K562 (cell line): ENCODE measurements at regions not wholly inside any gene's neighbourhood (a gene's known extent, or its start where the extent isn't known, plus 50 kb on each side); places are given as distances from the start of the nearest gene placed in this dataset.

Experiments used
- ATAC-seq: fragments of 200-7000 bp; cut with Tn5 transposase; 3 replicates; pipeline ENCODE4 v1.9.1; 2020; ENCODE audit warnings: moderate library complexity
- BruUV-seq: library from RNA; stranded (reverse); fragments of 400-500 nt; replicated peaks from 2 replicates; lab custom pipeline; 2021; lab: Mats Ljungman, UMichigan
- CTCF ChIA-PET: fragments of 300-600 bp; formaldehyde crosslinking; extraction: SDS; loops from one replicate; lab custom pipeline; 2021; ENCODE audit warnings: low intra/inter-chr PET ratio; lab: Yijun Ruan, JAX
- POLR2A ChIA-PET: fragments of 300-600, 350-650 bp; sonication (Branson Sonifier 250); formaldehyde crosslinking; extraction: SDS; loops from one replicate; lab custom pipeline; 2021; ENCODE audit warnings: antibody characterized with exemption, inconsistent platforms; lab: Yijun Ruan, JAX
- DNase-seq, 4 experiments: peaks; one replicate each; pipeline versions ENCODE4 v3.0.0 to v3.0.0-alpha.2; 2011 to 2018; ENCODE audit warnings: low spot score in 3 of 4, mixed read lengths in 3 of 4; ENCODE audit errors: extremely low read depth in 1 of 4
- FAIRE-seq: peaks from 2 replicates; lab custom pipeline; 2011; peaks lifted over from hg19 to GRCh38; lab: Jason Lieb, UNC
- H2AFZ ChIP-seq: 2 replicates; pipeline ENCODE4 v1.6.0; 2011; ENCODE audit warnings: low read depth, low read length, control low read depth, inconsistent platforms
- H3K27ac ChIP-seq: fragments of 200-600 bp; 3 replicates; pipeline ENCODE4 v1.8.0; 2011; ENCODE audit warnings: low read depth, mild to moderate bottlenecking, control low read depth, inconsistent platforms, low read length, moderate library complexity, mixed read lengths; ENCODE audit errors: extremely low read depth
- H3K27me3 ChIP-seq, 2 experiments: fragments of 300-600 bp in 1 of 2; 2 replicates in 1 of 2; 3 replicates in 1 of 2; pipeline versions ENCODE4 v1.6.0 to v1.8.0; 2011; ENCODE audit warnings: inconsistent platforms in 2 of 2, low read length in 2 of 2, mild to moderate bottlenecking in 1 of 2, mixed read lengths in 1 of 2, moderate library complexity in 1 of 2; ENCODE audit not compliant: control insufficient read depth in 2 of 2, insufficient read depth in 2 of 2
- H3K36me3 ChIP-seq: fragments of 300-600 bp; 3 replicates; pipeline ENCODE4 v1.8.0; 2011; ENCODE audit warnings: mild to moderate bottlenecking, low read length, inconsistent platforms; ENCODE audit not compliant: control insufficient read depth, insufficient read depth
- H3K4me1 ChIP-seq, 2 experiments: fragments of 200-600 bp in 1 of 2; replicated peaks in 1 of 2; 2 replicates in 1 of 2; 3 replicates in 1 of 2; pipeline versions ENCODE4 v1.5.1 to v1.8.0; 2011; ENCODE audit warnings: inconsistent platforms in 2 of 2, low read length in 2 of 2, mild to moderate bottlenecking in 1 of 2, mixed read lengths in 1 of 2, moderate library complexity in 1 of 2; ENCODE audit not compliant: control insufficient read depth in 2 of 2, insufficient read depth in 2 of 2
- H3K4me2 ChIP-seq: 2 replicates; pipeline ENCODE4 v1.6.1; 2011; ENCODE audit warnings: low read length, control low read depth, inconsistent platforms, mixed read lengths; ENCODE audit not compliant: insufficient read depth
- H3K4me3 ChIP-seq: fragments of 200-600 bp; sonication (generic), shearing (Covaris generic); 2 replicates; pipeline ENCODE4 v1.5.1; 2016; ENCODE audit warnings: control low read depth, inconsistent platforms
- H3K79me2 ChIP-seq: fragments of 200-600 bp; 3 replicates; pipeline ENCODE4 v1.8.0; 2011; ENCODE audit warnings: low read length, inconsistent platforms; ENCODE audit not compliant: control insufficient read depth, insufficient read depth
- H3K9ac ChIP-seq, 2 experiments: 2 replicates each; pipeline versions ENCODE4 v1.6.0 to v1.6.1; 2011; ENCODE audit warnings: low read depth in 2 of 2, low read length in 2 of 2, control low read depth in 1 of 2, inconsistent platforms in 1 of 2, mild to moderate bottlenecking in 1 of 2, mixed read lengths in 1 of 2; ENCODE audit not compliant: insufficient read depth in 1 of 2
- H3K9me1 ChIP-seq: one replicate; pipeline ENCODE4 v1.6.0; 2011; ENCODE audit warnings: inconsistent platforms, mild to moderate bottlenecking, low read length, moderate library complexity; ENCODE audit not compliant: control insufficient read depth, insufficient read depth
- H3K9me3 ChIP-seq: replicated peaks from 2 replicates; pipeline ENCODE4 v1.5.1; 2011; ENCODE audit warnings: low read depth, low read length, inconsistent platforms; ENCODE audit not compliant: control insufficient read depth, insufficient read depth
- H4K20me1 ChIP-seq: replicated peaks from 2 replicates; pipeline ENCODE4 v1.6.1; 2011; ENCODE audit warnings: low read length, inconsistent platforms, mixed read lengths; ENCODE audit not compliant: control insufficient read depth, insufficient read depth
- ASH1L ChIP-seq: fragments of 450-650 bp; IDR thresholded peaks from 2 replicates; pipeline ENCODE4 v1.6.1; 2018; ENCODE audit warnings: borderline replicate concordance, mild to moderate bottlenecking, low read depth; ENCODE audit not compliant: partially characterized antibody
- BCL6 ChIP-seq: fragments of 250-450 bp; sonication (Bioruptor Pico); IDR thresholded peaks from 2 replicates; pipeline ENCODE4 v1.4.0; 2020
- CC2D1A ChIP-seq: fragments of 450-650 bp; IDR thresholded peaks from 2 replicates; pipeline ENCODE4 v1.6.1; 2017; ENCODE audit warnings: mild to moderate bottlenecking
- ELF2 ChIP-seq: fragments of 250-450 bp; sonication (Bioruptor Pico); IDR thresholded peaks from 2 replicates; pipeline ENCODE4 v1.5.0; 2021; ENCODE audit warnings: mild to moderate bottlenecking
- HES1 ChIP-seq: fragments of 450-650 bp; IDR thresholded peaks from 2 replicates; pipeline ENCODE4 v1.6.1; 2016; ENCODE audit warnings: low read depth, mild to moderate bottlenecking, moderate library complexity
- LCOR ChIP-seq: sonication (generic); formaldehyde crosslinking; IDR thresholded peaks from 2 replicates; pipeline ENCODE4 v1.8.0; 2022; ENCODE audit warnings: mild to moderate bottlenecking, missing genetic modification reagents
- NFIC ChIP-seq: fragments of 450-650 bp; IDR thresholded peaks from 2 replicates; pipeline ENCODE4 v1.6.1; 2017; ENCODE audit warnings: mild to moderate bottlenecking, inconsistent platforms
- SMARCA4 ChIP-seq: fragments of 450-650 bp; IDR thresholded peaks from 2 replicates; pipeline ENCODE4 v1.6.1; 2016
- ZNF174 ChIP-seq: fragments of 250-450 bp; sonication (Bioruptor Pico); IDR thresholded peaks from 2 replicates; pipeline ENCODE4 v1.4.0; 2020; ENCODE audit warnings: mild to moderate bottlenecking
- ZNF239 ChIP-seq: fragments of 250-450 bp; sonication (Bioruptor Pico); IDR thresholded peaks from 2 replicates; pipeline ENCODE4 v1.4.0; 2020; ENCODE audit warnings: mild to moderate bottlenecking
- ZNF586 ChIP-seq: fragments of 450-650 bp; formaldehyde crosslinking; conservative IDR thresholded peaks from 2 replicates; pipeline ENCODE4 v1.4.0; 2020; ENCODE audit warnings: mild to moderate bottlenecking, moderate library complexity
- ZNF589 ChIP-seq: fragments of 200-800 bp; sonication (Bioruptor generic); IDR thresholded peaks from 2 replicates; pipeline ENCODE4 v1.6.1; 2016; ENCODE audit warnings: low read depth, missing genetic modification characterization, missing compliant biosample characterization
- WGBS: fragments of 100-300 bp; shearing (Covaris generic); methylation state at CpG from one replicate; pipeline ENCODE4 v1.1.6; 2016; ENCODE audit warnings: low coverage, mixed read lengths; ENCODE audit not compliant: insufficient coverage; ENCODE audit errors: missing lambda C conversion rate; 5-methylcytosine and 5-hydroxymethylcytosine counted together
- in situ Hi-C: fragments of 300-500 bp; cut with MboI; formaldehyde crosslinking; loops from 4 replicates; pipeline ENCODE4 v1.15.0; 2018; ENCODE audit warnings: inconsistent platforms, mixed read lengths
- intact Hi-C: fragments of 100-400 bp; cut with micrococcal nuclease; formaldehyde crosslinking; loops from 2 replicates; pipeline ENCODE4 v1.14.2; 2022

DNA sequence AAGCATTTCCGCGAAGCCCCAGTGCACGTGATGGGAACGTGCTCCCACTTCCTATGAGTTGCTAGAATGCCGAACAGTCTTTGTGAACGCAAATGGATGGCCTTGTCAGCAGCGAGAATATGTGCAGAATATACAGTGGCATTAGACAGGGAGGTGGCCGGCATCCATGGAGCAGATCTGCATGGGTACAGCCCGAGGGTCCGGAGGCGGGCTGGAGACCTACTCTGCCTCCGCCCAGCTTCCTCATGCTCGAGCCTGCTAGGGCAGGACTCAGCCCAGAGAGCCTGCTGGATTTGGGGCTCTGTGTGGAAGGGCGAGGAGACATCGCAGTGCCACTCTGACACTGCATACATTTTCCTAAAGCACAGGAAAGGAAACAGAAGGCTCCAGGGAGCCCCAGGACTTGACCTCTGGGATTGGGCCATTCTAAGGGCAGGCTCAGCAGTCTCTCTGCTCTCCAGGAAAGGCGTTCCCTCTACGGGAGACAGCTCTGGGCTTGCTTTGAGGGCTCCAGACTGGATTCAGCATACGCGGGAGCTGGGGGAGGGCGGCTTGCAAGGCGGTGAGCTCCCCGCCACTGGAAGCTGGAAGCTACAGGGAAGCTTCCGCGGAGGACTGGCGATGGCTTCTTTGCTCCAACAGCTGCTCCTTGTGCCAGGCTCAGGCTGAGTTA is 55.9 kb upstream of the UQCRFS1 start:
- no peak; the same call in 2 of the 3 replicates for ATAC-seq
- WGBS: under 1% methylated on average over 21 of the region's 25 CpGs
- H2AFZ ChIP-seq: no peak overlapping the region
- ChIA-PET CTCF (no interaction called here), POLR2A (interaction anchor here (0.6 to 0.7 kb wide), 2 partner anchors 86 to 213 kb away, joined by 3 to 4 read pairs; no protein-coding TSS in a partner anchor)
- H3K27ac ChIP-seq: no peak overlapping the region
- DNase-seq: no peak
- H3K79me2 ChIP-seq: no peaks in the 10 kb centered on the region
- intact Hi-C loops: no loop called here
- no peaks in the 10 kb centered on the region for H3K9me1 ChIP-seq
- peaks cover 12 to 32% of the 10 kb centered on the region in 2 experiments for H3K27me3 ChIP-seq
- in situ Hi-C loops: loop anchor here (10.0 kb wide), 1 partner anchor 384 kb away; no protein-coding TSS in a partner anchor
- H3K4me3 ChIP-seq: no peak overlapping the region
- 0 out of 2 replicates have a peak, but pooled peaks cover under 1% of the 10 kb centered on the region for H4K20me1 ChIP-seq
- no peaks in the 10 kb centered on the region for H3K36me3 ChIP-seq
- no peaks in the 10 kb centered on the region for H3K9me3 ChIP-seq
- BruUV-seq: no TSS peak
- no peak for FAIRE-seq
- no peak overlapping the region for H3K4me2 ChIP-seq
- no peaks in the 10 kb centered on the region for H3K4me1 ChIP-seq
- no peak overlapping the region; a peak in 1 of 4 replicates for H3K9ac ChIP-seq
- TF ChIP-seq LCOR (CRISPR knock-in tag): no peak
- no peak for TF ChIP-seq ASH1L
- TF ChIP-seq ZNF239: no peak
- no peak for TF ChIP-seq ZNF586
- TF ChIP-seq NFIC: no peak
- no peak for TF ChIP-seq ZNF589
- TF ChIP-seq ELF2 (CRISPR knock-in tag): no peak
- no peak for TF ChIP-seq BCL6 (CRISPR knock-in tag)
- no peak for TF ChIP-seq HES1
- TF ChIP-seq ZNF174 (CRISPR knock-in tag): no peak
- TF ChIP-seq CC2D1A: no peak
- TF ChIP-seq SMARCA4: no peak
